Stimulated activated CD8-positive, alpha-beta memory T cell treated with anti-CD3 and anti-CD28 coated beads, Interleukin-15, amount 100 ng/mL, for 48 hours (primary cell): ENCODE measurements at regions not wholly inside any gene's neighbourhood (a gene's known extent, or its start where the extent isn't known, plus 50 kb on each side); places are given as distances from the start of the nearest gene placed in this dataset.

Experiments used
- DNase-seq, 2 donors: peaks; one replicate each; pipeline ENCODE4 v3.0.0-alpha.2; 2020; ENCODE audit warnings: low read depth in 2 of 2

GRCh38 chr15:96002890-96003859 is 327.3 kb upstream of the NR2F2 start:
- DNase-seq = no peak

DNA sequence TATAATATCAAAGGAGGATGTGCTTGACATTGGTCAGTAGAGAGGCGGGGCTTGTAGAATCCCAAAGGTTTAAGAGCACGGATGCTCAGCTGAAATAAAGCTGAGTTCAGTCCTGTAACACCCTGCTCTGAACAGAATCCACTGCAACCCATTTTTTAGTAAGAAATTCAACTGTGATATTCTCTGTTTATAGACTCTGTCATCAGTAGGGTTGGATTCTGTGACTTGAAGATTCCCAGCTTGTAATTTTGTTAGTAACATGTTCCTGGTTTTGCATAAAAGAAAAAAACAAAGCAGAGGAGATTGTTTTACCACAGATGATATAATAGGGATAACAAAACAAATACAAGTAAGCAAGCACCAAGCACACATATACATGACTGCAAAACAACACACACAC is 324.6 kb upstream of the NR2F2 start:
- DNase-seq = no peak

DNA sequence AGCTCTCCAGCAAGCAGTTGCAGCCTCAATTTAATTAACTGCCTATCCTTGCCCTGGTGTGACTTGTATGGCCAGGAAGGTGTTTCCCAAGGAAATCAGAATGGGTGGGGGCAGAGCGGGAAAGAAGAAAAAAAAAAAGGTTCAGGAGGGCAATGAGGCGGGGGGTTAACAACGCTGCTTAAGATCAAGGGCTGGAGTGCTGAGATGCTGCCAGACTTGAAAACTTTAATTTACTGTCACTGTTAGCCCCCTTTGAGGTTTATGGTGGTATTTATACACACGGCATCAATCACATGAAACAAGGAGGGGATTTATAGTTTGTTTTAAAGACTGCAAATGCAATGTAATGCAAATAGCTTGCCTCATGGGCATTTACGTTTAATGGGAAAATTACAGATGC is 319.4 kb upstream of the NR2F2 start:
- DNase-seq = no peak

DNA sequence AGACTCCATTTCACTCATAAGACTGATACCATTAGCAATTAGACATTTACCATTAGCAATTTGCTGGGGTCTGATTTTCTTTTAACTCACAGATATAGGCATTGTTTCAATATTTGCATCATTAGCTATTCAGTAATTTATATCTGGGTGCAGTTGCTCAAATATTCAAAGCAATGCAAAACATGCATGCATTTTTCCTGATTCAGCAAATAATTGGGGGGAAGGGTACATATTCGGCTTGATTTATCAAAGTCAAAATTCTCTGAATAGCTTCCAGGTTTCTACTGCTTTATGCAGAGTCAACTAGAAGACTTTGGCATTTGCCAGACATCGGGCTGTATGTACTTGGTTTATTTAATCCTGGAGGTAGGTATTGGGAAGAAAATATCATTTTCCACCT is 315.6 kb upstream of the NR2F2 start:
- DNase-seq = no peak

- no peak for DNase-seq
Measured at GRCh38 chr15:96019114-96019513, 311.4 kb upstream of the NR2F2 start.

DNA sequence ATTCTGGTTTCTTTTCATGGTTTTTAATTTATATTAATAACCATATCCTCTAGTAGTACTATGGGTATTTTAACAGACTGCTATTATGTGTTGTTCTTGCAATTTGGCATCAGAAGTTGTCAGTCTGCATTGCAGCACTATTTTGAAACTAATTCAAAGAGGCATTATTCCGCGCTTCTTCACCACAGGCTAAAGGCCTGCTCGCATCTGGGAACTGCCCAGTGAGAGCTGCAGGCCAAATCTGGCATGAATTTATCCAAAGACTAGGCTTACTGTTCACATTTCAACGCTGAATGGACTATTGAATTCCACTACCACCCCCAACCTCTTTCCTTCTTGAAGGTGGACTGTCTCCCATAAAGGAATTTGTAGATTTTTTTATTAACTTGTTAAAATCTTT is 310.4 kb upstream of the NR2F2 start:
- no peak for DNase-seq

- DNase-seq = no peak
Measured at GRCh38 chr15:96020797-96021196, 309.7 kb upstream of the NR2F2 start.

- no peak for DNase-seq
Measured at GRCh38 chr15:96023081-96023480, 307.4 kb upstream of the NR2F2 start.

GRCh38 chr15:96027501-96027900 is 303.0 kb upstream of the NR2F2 start:
- no peak for DNase-seq

GRCh38 chr15:96028620-96029019 is 301.9 kb upstream of the NR2F2 start:
- no peak for DNase-seq

DNA sequence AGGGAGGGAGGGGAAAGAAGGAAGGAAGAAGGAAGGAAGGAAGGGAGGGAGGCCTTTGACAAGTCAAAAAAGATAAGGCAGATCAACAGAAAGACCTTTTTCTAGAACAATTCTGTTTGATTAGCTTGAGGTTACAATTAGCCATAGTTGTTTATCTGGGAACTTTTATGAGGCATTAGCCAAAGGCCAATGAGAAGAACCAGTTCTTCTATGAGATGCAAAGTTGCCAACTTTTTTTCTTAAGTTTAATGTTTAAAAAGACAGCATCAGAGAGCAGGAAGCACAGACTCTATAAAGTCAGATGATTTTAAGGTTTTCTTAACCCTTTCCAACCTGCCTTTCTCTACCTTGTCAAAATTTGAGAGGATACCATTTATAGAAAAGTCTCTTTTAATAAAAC is 301.3 kb upstream of the NR2F2 start:
- no peak for DNase-seq

DNA sequence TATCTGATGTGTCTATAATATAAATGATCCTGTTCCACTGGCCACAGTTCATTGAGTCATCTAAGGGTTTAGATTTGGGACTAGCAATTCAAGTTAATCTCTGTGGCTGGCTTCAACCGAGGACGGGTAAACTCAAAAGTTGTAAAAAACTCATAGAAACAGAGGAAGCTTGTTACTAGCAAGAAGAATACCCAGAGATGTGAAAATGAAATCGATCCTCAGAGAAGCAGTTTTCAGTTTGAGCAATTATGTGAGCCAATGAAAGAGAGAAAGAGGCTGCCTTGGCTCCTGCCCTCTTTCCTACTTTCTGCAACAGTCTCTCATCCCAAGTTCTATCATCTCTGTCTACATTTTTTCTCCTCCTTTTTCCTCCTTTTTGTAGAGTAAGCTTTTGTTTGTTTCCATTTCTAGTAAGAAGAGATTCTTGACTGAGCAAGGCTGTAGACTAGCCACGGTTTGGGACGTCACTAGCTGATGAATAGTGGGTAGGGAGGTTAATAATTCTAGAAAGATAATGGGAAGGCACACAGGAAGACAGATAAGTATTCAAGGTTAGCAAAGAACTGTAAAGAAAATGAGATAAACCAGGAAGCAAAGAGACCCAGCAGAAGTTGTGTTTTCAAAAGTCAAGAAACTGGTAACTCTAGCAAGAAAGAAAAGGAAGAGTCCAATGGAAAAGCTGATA is 298.9 kb upstream of the NR2F2 start:
- DNase-seq = no peak

- no peak for DNase-seq
Measured at GRCh38 chr15:96035091-96035490, 295.4 kb upstream of the NR2F2 start.

DNA sequence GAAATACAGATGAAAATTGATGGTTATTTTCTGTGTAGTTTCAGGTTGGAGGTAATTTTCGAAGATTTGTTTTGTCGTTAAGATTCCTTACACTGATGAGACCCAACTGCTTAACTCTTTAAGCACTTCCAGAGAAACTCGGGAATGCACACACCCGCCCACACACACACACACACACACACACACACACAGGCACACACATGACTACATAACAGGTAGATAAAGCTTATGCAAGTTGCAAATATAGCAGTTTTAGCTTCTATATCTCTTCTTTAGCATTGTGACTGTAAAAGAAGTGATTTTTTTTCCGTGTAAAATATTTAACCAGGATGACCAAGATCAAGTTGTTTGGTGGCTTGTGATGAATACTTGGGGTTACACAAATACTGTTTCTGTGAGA is 294.9 kb upstream of the NR2F2 start:
- no peak for DNase-seq

DNA sequence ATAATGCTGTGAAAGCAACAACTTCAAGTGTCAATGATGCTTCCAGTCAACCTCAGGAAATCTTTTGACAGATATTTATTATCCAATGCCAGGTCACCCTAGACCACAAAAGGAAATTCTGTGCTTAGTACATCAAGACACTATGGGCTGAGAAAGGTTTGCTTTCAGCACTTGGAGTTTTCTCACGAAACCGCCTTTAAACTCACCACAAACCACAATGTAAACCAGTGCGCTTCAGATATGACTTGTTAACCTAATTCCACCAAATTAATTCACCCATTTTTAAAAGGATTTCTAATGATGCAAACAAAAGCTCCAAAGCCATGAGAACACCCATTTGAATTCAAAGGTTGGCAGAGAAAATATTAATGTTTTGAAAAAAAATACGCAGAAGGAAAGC is 292.9 kb upstream of the NR2F2 start:
- DNase-seq = no peak

DNA sequence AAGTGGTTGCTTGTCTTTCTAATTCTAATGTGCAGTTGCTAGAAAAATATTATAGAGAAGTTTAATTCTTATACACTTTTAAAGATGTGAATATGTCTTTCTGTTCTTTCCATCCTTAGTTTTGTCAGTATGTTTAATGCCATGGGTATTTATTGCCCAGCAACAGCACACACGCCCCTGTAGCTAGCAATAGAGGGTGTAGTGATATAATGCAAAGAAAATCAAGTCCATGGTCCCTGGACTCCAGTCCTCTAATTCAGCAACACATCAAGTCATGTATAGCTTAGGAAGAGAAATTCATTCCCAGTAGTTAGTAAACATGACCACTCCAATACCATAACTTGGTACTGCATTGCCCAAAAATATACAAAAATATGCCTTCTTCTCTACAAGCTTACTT is 292.4 kb upstream of the NR2F2 start:
- DNase-seq = no peak

DNA sequence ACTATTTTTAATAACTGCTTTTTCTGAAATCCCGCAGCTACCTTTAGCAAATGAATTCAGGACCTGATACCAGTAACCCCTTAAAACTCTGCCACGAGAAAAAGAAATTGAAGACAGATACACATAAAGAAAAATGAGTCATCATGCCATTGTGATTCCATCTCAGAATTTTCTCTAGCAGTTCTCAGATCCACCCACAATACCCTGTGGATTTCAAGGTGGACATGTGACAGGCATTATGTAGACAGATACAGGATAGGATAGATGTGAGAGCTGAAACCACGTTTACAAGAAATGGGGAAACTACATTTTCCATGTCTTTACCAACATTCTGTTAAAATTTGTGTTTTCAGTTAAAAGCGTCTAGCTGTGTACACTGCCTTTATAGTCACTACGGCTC is 291.9 kb upstream of the NR2F2 start:
- DNase-seq = no peak

- DNase-seq = no peak
Measured at GRCh38 chr15:96041982-96042733, 288.3 kb upstream of the NR2F2 start.

- DNase-seq = no peak
Measured at GRCh38 chr15:96042734-96043224, 287.7 kb upstream of the NR2F2 start.

GRCh38 chr15:96043591-96044171 is 286.8 kb upstream of the NR2F2 start:
- DNase-seq = no peak

DNA sequence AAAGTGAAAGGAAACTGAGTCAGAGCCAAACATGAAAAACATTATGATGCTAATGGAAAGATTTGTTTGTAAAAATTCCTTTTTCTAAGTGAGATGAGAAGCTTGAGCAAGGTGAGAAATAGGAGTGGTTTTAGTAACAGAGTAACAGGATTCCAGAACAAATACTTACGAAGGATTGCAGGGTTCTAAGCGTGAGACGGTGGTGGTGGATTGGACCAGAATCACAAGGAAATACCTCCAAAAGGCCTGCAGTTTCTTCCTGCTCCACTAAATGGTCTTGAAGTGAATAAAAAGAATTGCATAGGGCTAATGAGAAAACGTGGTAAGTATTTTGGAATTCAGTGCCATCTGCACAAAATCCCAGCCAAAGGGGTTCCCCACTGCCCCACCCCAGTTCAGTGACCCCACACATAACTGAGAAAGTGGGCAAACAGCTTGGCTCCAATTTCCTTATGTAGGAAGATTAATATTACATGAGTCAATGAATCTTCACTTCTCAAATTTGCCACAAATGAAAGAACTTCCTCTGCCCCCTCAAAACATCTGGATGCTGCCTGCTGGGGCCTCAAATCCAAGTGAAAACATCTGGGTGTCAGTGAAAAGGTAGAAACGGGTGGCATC is 283.8 kb upstream of the NR2F2 start:
- no peak for DNase-seq
